Stomach (tissue), 8 donors: ENCODE measurements at regions not wholly inside any gene's neighbourhood (a gene's known extent, or its start where the extent isn't known, plus 50 kb on each side); places are given as distances from the start of the nearest gene placed in this dataset.
A peak's percentile ranks its signal among the peaks of the same experiment; 100 is the strongest.
"Not testable (repeated sequence)": the region's sequence is repeated elsewhere in the genome, so short reads cannot be mapped to it uniquely, and the experiment has no call there.

Source experiments
- DNase-seq, 2 donors: peaks; one replicate each; pipeline versions ENCODE4 v3.0.0 to v3.0.0-alpha.2; 2013 to 2019
- H3K27ac ChIP-seq, 5 donors: fragments of 200-600 bp in 4 of 5; sonication (generic) in 4 of 5; one replicate each; pipeline ENCODE4 v1.5.1; 2013 to 2019; ENCODE audit warnings: mild to moderate bottlenecking in 1 of 5, moderate library complexity in 1 of 5
- H3K27me3 ChIP-seq, 3 donors: fragments of 200-600 bp; sonication (generic); one replicate each; pipeline ENCODE4 v1.5.1; 2017 to 2019; ENCODE audit warnings: mixed run types in 1 of 3
- H3K36me3 ChIP-seq, 4 donors: fragments of 200-600 bp; sonication (generic); 1 replicate in 3 of 4; 2 replicates in 1 of 4; pipeline ENCODE4 v1.5.1; 2016 to 2019
- H3K4me1 ChIP-seq, 4 donors: fragments of 200-600 bp; sonication (generic); one replicate each; pipeline ENCODE4 v1.5.1; 2016 to 2019
- H3K4me3 ChIP-seq, 4 donors: fragments of 200-600 bp; sonication (generic) in 3 of 4; one replicate each; pipeline ENCODE4 v1.5.1; 2016 to 2019; ENCODE audit warnings: mild to moderate bottlenecking in 1 of 4
- H3K9me3 ChIP-seq, 4 donors: fragments of 200-600 bp; sonication (generic); one replicate each; pipeline ENCODE4 v1.5.1; 2016 to 2019
- EP300 ChIP-seq: sonication (generic); formaldehyde crosslinking; IDR thresholded peaks from one replicate; pipeline ENCODE4 v1.6.1; 2017; ENCODE audit warnings: antibody characterized with exemption
- POLR2A ChIP-seq, 4 donors: fragments of 450-650 bp; IDR thresholded peaks; one replicate each; pipeline ENCODE4 v1.6.1; 2016; ENCODE audit warnings: antibody characterized with exemption in 4 of 4, control low read depth in 2 of 4, mild to moderate bottlenecking in 1 of 4, moderate library complexity in 1 of 4
- POLR2AphosphoS5 ChIP-seq, 3 donors: sonication (generic); formaldehyde crosslinking; IDR thresholded peaks; one replicate each; pipeline ENCODE4 v1.6.1; 2016; ENCODE audit warnings: antibody characterized with exemption in 3 of 3
- WGBS, 5 donors: extraction: QIAGEN DNeasy Blood & Tissue Kit in 3 of 5; methylation state at CpG; one replicate each; pipeline versions ENCODE4 v1.1.5 to v1.1.7; 2013 to 2018; 5-methylcytosine and 5-hydroxymethylcytosine counted together
- intact Hi-C: fragments of 100-400 bp; cut with DNase I; formaldehyde crosslinking; loops from one replicate; pipeline ENCODE4 v1.15.1; 2023; ENCODE audit warnings: low total_unique reads
- TF ChIP-seq, protein P1 (sequence below), 7 experiments: fragments of 450-650 bp in 4 of 7; fragments of 200-600 bp in 3 of 7; sonication (generic) in 3 of 7; IDR thresholded peaks; one replicate each; pipeline ENCODE4 v1.5.1; 2016 to 2019; ENCODE audit warnings: antibody characterized with exemption in 7 of 7, control low read depth in 2 of 7, mild to moderate bottlenecking in 1 of 7
- donor health status: healthy with polysubstance abuse.
- donor health status: Bipolar disorder and iron deficiency.
- donor health status: healthy.

DNA sequence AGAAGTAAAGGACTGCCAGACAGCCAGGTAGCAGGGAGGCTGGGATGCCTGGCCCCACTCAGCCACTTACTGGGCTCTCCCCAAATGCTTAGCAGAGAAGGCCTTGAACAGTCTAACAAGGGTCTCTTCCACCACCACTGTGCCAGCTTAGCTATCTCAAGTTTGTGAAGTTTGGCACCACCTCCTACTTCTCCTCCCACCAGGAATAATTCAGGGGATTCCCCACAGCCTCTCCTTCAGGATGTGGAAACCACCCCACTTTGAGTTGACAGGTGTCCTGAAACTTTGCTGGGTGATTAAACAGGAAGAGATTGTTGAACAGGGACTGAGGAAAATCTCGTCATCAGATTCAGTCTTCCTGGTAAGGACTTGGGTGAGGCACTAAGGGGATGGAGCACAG, 59.4 kb upstream of the ATP1B1 start:
- Histone ChIP-seq H3K9me3 (no peaks in the 10 kb centered on the region), H3K4me3 (no peak overlapping the region), H3K27ac (peak overlapping the region in 2 of 5 donors; percentile 49 to 58), H3K36me3 (no peaks in the 10 kb centered on the region), H3K4me1 (peaks cover 0 to 38% (median 5%) of the 10 kb centered on the region in 4 donors), H3K27me3 (no peaks in the 10 kb centered on the region)
- no peak for DNase-seq
- 27 to 67% (median 38%) methylated on average over 1 of the region's 1 CpG for WGBS, 5 donors
- TF ChIP-seq POLR2AphosphoS5 (IDR thresholded peaks at IDR 0.05) (peak in 2 of 3 donors; percentile 22 to 58), EP300 (no peak)
- intact Hi-C loops: no loop called here

DNA sequence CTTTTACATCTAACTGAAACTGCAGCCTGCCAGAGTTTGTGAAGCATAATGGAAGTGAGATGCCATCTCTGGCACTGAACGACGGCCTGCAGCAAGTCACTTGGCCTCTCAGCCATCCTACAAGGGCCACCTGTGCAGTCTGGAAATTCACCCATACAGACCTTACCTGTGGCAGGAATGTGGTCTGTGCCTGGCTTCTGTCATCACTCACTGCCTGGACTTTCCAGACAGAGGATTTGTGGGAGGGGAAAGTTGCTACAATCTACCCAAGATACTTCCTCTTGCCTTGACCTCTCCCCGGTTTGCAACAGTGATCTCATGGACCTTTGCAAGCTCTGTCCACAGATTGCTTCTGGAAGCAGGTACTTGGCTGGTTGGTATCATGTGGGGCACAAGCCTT, 58.4 kb upstream of the ATP1B1 start:
- intact Hi-C loops: no loop called here
- H3K27ac ChIP-seq: peak overlapping the region in 2 of 5 donors; percentile 49 to 58

DNA sequence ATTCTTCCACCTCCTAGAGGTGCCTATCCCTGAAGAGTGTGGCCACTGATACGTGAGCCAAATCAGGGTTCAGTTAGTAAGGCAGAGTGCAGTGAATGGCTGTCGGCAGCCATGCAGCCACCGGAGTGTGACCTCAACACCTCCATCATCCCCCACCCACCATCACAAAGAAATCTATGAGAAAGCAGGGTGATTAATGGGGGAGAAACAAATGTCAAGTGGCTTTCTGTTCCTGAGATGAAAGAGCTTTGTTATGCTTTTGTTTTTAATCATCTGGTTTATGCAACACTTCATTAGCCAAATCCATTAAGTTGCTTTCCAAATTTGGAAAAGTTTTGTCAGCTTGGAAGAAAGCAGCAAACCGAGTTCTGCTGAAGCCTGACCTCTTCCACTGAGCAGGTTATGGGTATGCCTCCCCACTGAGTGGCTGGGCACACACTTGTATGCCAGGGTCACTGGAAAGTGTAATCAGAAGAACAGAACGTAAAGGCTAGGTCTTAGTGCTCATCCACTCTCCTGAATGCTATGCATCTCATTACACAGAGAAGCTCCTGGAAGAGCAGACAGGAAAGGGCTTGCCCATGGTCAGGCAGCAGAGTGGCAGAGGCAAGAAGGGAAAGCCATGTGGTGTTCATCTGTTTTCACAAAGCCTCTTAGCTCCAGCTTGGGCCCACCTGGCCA, 57.1 kb upstream of the ATP1B1 start:
- WGBS, 5 donors: 65 to 80% (median 78%) methylated on average over 5 of the region's 5 CpGs
- Histone ChIP-seq H3K4me1 (peaks cover 0 to 44% (median 5%) of the 10 kb centered on the region in 4 donors), H3K27me3 (no peaks in the 10 kb centered on the region), H3K36me3 (no peaks in the 10 kb centered on the region), H3K4me3 (no peak overlapping the region), H3K27ac (no peak overlapping the region), H3K9me3 (no peaks in the 10 kb centered on the region)
- intact Hi-C loops: no loop called here
- TF ChIP-seq POLR2A (IDR thresholded peaks at IDR 0.05) (no peak), EP300 (no peak), POLR2AphosphoS5 (IDR thresholded peaks at IDR 0.05) (no peak)
- TF ChIP-seq, protein P1, sequence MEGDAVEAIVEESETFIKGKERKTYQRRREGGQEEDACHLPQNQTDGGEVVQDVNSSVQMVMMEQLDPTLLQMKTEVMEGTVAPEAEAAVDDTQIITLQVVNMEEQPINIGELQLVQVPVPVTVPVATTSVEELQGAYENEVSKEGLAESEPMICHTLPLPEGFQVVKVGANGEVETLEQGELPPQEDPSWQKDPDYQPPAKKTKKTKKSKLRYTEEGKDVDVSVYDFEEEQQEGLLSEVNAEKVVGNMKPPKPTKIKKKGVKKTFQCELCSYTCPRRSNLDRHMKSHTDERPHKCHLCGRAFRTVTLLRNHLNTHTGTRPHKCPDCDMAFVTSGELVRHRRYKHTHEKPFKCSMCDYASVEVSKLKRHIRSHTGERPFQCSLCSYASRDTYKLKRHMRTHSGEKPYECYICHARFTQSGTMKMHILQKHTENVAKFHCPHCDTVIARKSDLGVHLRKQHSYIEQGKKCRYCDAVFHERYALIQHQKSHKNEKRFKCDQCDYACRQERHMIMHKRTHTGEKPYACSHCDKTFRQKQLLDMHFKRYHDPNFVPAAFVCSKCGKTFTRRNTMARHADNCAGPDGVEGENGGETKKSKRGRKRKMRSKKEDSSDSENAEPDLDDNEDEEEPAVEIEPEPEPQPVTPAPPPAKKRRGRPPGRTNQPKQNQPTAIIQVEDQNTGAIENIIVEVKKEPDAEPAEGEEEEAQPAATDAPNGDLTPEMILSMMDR (IDR thresholded peaks at IDR 0.05): no peak
- DNase-seq: no peak

More for the DNA sequence above, 58.4 kb upstream of the ATP1B1 start:
- no peaks in the 10 kb centered on the region for H3K36me3 ChIP-seq
- H3K4me3 ChIP-seq: no peak overlapping the region
- H3K27me3 ChIP-seq: no peaks in the 10 kb centered on the region
- 73 to 83% (median 81%) methylated on average over 3 of the region's 3 CpGs for WGBS, 5 donors
- no peak for DNase-seq
- H3K4me1 ChIP-seq: peaks cover 0 to 47% (median 9%) of the 10 kb centered on the region in 4 donors
- TF ChIP-seq, protein P1 (IDR thresholded peaks at IDR 0.05): no peak
- no peak for TF ChIP-seq POLR2AphosphoS5 (IDR thresholded peaks at IDR 0.05)
- TF ChIP-seq EP300: no peak
- no peak for TF ChIP-seq POLR2A (IDR thresholded peaks at IDR 0.05)
- no peaks in the 10 kb centered on the region for H3K9me3 ChIP-seq

DNA sequence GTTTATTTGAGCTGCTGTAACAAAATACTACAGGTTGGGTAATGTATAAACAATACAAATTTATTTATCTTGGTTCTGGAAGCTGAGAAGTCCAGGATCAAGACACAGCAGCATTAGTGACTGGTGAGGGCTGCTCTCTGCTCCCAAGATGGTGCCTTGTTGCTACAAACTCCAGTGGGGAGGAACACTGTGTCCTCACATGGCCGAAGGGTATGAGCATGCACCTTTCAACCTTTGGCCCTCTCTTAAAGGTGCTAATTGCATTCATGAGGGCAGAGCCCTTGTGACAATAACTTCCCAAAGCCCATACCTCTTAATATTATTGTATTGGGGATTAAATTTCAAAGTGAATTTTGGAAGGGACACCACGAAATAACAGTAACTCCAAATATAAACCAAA, 55.3 kb upstream of the ATP1B1 start:
- intact Hi-C loops: no loop called here
- WGBS, 5 donors: 89 to 95% (median 93%) methylated on average over 2 of the region's 2 CpGs

DNA sequence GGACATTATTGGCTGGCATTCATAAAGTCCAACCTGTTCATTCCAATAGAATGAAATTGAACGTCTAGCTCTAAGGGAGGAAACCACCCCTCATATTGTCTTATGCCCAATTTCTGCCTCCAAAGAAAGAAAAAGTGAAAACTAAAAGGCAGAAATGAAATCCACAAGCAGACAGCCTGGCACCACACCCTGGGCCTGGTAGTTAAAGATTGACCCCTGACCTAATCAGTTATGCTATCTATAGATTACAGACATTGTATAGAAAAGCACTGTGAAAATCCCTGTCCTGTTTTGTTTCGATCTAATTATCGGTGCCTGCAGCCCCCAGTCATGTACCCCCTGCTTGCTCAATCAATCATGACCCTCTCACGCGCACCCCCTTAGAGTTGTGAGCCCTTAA, 54.3 kb upstream of the ATP1B1 start:
- WGBS, 5 donors: 65 to 77% (median 70%) methylated on average over 5 of the region's 5 CpGs
- H3K27ac ChIP-seq, intact Hi-C loops: not testable (repeated sequence)

More for the DNA sequence above, 55.3 kb upstream of the ATP1B1 start:
- Histone ChIP-seq H3K4me3 (no peak overlapping the region), H3K9me3 (no peaks in the 10 kb centered on the region), H3K36me3 (no peaks in the 10 kb centered on the region), H3K27me3 (no peaks in the 10 kb centered on the region), H3K27ac (no peak overlapping the region), H3K4me1 (peaks cover 0 to 39% (median 5%) of the 10 kb centered on the region in 4 donors)
- no peak for DNase-seq
- no peak for TF ChIP-seq POLR2A (IDR thresholded peaks at IDR 0.05)
- TF ChIP-seq, protein P1 (IDR thresholded peaks at IDR 0.05): no peak
- no peak for TF ChIP-seq POLR2AphosphoS5 (IDR thresholded peaks at IDR 0.05)
- TF ChIP-seq EP300: no peak

More for the DNA sequence above, 54.3 kb upstream of the ATP1B1 start:
- H3K27me3 ChIP-seq, H3K4me3 ChIP-seq, H3K9me3 ChIP-seq, DNase-seq, H3K36me3 ChIP-seq: not testable (repeated sequence)
- H3K4me1 ChIP-seq: peaks cover 0 to 36% (median 3%) of the 10 kb centered on the region in 4 donors
